ENCODE measurements at regions not wholly inside any gene's neighbourhood (a gene's known extent, or its start where the extent isn't known, plus 50 kb on each side); places are given as distances from the start of the nearest gene placed in this dataset.

- DNase-seq (ENCODE audit: low read depth in 2 of 2) = no peak
Observed at GRCh38 chr11:95717314-95717713, 72.3 kb downstream of the FAM76B start.

- DNase-seq (ENCODE audit: low read depth in 2 of 2) = no peak
Observed at GRCh38 chr11:95716266-95716665, 73.3 kb downstream of the FAM76B start.

DNA sequence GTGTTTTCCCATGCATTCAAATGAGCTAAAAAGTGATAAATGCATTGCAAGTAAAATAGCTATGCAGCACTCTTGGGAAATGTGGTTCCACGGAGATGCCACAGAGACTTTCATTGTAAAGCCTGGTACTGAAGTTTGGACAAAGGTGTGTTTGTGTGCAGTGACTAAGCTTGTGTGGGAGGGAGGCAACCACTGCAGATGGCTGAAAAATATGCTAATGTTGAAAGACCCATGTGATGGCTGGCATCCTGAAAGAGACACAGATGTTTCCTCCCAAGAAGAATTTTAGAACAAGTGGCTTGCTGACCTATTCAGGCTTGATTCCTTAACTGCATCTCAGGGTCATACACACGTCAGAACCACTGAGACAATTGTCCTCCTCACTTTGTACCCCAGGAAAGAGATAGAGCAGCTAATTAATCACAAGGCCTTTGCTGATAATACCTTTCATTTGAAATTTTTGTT lies 73.8 kb downstream of the FAM76B start:
- DNase-seq (ENCODE audit: low read depth in 2 of 2) = no peak

DNA sequence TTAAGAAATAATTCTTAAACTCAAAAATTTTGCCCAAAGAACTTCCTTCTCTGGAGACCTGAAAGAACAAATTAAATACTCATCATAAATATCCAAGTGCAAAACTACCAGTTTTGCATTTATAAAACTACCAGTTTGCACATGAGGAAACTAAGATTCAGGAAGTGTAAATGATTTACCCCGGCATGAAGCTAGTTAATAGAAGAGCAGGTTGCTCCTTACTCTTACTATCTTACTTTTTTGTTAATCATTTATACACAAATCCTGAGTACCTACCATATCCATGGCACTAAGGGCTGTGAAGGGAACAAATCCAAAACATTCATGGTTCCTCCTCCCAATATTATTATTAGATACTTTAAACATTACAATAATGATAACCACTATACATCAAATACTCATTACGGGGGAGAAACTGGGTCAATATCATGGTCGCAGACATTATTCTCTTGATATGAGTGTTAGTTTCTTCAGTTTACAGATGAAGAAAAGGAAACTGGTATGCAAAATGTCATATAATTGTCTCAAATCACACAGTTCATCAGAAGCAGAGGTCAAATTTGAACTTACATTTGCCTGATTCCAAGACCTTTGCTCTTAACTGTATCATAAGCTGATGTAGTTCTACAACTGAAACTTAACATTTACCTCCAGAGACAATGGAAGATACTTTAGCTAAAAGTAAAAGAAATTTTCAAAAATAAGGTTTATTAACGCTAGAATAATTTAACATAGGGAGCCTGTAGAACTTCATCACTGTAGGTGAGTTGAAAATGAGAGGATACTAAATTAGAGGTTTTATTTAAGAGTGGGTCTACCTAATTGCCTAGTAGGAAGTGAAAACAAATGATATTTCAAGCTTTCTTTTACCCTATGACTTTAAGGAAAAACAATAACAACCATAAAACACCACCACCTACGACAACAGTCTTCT lies 74.5 kb downstream of the FAM76B start:
- no peak for DNase-seq (ENCODE audit: low read depth in 2 of 2)

DNA sequence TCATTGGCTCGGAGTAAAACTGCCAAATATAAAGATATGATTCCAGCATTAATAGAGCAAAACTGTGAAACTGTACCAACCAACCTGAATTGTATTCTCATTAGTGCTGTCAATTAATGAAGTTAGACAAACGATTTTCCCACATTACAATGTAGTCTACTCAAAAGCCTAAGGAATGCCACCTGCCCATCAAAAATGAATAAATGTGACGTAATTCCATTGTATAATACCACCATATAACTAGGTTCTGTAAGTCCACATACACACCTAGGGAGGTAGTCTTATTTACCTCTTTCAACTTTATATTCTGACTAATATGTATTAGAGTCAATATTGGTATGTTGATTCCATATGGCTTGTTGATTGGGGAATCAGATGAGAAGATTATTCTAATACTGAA lies 76.2 kb downstream of the FAM76B start:
- no peak for DNase-seq (ENCODE audit: low read depth in 2 of 2)

DNA sequence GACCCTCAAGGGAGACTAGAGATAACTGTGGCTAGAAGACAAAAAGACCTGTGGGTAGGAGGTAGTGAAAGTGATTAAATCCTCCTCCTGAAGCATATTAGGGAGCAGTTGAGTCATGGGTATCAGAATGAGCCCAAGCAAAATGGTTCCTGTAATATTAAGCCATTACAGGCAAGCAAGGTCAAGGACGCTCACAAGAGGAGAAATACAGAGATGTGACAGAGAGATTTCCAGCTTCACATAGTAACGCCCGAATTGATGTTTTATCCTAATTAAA lies 77.7 kb downstream of the FAM76B start:
- no peak for DNase-seq (ENCODE audit: low read depth in 2 of 2)

DNA sequence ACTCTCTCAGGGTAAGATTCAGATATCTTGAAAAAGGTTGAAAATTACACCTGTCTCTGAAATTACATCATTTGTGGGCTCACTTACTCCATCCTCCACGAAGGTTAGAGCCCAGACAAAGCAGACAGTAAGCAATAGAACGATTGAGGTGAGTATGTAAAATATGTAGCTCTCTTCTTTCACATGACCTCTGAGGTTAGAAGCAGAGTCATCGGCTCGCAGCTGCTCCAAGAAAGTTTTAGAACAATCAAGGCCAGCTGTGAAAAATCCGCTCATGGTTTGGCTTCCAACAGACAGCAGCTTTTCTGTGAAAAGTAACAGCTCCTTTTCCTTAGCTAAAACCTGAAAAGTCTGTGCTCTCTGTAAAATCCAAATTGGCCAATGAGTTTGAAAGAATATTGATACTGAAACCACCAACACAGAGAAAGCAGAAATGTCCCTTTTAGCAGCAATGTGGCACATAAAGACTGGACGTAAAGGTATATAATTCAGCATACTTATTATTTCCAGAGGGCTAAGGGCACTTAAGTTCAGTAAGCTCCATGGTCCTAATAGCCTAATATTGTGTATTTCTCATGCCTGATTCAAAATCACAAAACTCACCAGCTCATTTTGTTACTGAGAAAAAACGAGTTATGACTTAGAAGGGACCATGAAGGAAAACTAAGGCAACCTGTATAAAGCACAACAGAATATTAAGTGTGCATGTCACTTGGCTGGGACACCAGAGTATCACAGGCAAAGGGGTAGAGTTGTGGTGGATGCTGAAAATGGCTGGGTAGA lies 78.2 kb downstream of the FAM76B start:
- no peak for DNase-seq (ENCODE audit: low read depth in 2 of 2)

DNA sequence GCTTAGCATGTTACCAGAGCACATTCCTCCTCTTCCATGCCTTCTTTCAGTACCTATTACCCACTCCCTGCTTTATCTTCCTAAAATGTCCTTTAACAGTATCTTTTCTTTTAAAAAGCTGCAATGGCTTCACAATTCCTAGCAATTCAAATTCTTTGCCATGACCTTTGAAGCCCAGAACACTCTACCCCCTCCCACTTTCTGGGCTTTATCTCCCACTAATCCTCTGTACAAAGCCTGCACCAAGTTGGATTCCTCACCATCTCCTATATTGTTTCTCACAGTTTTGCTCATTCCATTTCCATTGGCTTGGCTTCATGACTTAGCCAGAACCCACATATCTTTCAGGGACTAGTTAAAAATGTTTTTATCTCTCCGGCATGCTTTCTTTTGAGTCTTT lies 80.9 kb downstream of the FAM76B start:
- no peak for DNase-seq (ENCODE audit: low read depth in 2 of 2)

GRCh38 chr11:95706974-95707387 lies 82.6 kb downstream of the FAM76B start:
- DNase-seq (ENCODE audit: low read depth in 2 of 2) = no peak

- peak; percentile 65 to 76 for DNase-seq (ENCODE audit: low read depth in 2 of 2)
Observed at GRCh38 chr11:95705485-95706124, 84.0 kb downstream of the FAM76B start.

DNA sequence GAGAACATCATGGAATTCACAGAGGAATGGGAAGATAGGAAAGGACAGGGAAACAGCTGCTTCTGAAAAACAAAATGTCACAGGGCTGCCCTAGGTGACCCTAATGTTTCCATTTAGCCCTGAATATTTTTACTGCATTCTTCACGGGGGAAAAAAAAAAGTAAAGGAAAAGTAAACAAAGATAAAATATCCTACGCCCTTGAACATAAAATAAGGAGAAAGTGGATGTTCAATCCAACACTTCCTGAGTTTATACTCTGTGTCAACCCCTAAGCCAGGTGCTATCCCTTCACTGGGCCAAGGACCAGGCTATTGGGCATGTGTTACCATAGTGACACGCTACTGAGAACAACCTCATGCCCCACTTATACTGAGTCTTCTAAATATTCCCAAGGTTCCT lies 84.7 kb downstream of the FAM76B start:
- no peak for DNase-seq (ENCODE audit: low read depth in 2 of 2)

DNA sequence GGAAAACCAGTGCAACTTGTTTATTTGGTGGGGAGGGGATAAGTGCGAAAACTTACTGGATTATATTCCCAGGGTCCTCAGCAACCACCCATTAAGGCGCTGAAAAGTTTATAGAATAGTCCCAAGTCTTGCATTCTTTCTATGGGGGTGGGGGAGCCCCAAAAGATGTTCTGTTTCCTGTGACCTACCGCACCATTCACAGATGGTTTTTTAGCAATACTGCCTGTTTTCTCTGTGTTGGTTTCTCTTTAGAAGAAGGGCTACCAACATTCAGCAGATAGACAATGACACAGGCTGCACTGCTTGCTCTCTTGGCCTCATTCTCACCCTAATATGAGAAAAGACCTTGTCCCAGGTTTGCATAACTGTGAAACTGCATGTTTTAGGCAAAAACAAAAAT lies 86.5 kb downstream of the FAM76B start:
- no peak for DNase-seq (ENCODE audit: low read depth in 2 of 2)

GRCh38 chr11:95702526-95702925 lies 87.1 kb downstream of the FAM76B start:
- DNase-seq (ENCODE audit: low read depth in 2 of 2) = no peak

DNA sequence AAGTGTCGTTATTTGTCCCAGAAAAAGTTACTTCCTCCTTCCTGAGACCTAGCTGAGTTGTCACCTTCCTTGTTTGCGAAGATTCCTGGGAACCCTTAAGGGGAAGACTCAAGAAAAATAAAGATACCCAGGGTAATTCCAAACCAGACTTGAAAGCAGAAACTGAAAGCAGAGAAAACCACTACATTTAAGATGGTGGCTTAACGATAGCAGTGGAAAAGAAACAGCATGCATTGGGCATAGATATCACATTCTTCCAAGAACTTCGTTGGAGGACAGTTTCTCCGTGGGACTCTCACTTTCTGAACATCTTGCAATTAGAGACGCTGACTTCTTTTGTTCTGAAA lies 89.1 kb downstream of the FAM76B start:
- DNase-seq (ENCODE audit: low read depth in 2 of 2) = no peak

- DNase-seq (ENCODE audit: low read depth in 2 of 2) = no peak
Observed at GRCh38 chr11:95699631-95700470, 89.7 kb downstream of the FAM76B start.

DNA sequence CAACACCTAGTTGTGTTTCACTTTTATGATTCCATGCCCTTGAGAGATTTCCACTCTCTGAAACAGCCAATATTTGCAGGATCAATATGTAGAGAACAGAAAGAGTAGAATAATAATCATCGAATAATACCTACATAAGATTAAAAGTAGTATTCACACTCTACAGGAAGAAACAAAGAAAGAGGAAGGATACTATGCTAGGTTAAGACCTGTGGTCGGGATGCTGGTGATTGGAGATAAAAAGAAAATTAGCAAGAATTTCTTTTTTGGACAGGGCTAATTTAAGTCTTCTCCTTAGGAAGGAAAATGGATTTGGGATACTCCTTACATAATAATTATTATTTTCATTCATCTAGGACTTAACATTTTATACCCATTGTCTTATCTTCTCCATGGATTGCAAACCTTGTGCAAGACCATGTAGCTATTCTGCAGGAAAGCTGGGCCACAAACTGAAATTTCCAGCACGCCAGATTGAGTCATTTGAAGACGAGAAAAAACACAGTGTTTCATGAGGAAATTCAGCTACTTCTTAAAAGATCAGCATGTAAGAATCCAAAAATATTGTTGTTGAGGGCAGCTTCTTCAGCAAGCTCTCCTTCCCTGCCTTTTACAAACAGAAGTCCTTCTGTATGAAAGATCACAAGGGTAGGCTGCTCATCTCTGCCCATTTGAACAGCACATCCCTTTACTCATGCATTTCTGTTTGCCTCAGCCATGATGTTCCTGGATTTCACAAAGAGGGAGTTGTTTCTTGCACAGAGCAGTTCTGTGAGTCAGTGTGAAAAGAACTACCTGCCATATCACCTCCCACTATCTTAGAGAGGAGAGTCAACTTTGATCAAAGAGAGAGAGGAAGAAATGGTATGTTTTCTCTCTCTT lies 90.7 kb downstream of the FAM76B start:
- DNase-seq (ENCODE audit: low read depth in 2 of 2) = no peak

GRCh38 chr11:95697614-95698408 lies 91.8 kb downstream of the FAM76B start:
- DNase-seq (ENCODE audit: low read depth in 2 of 2) = no peak

DNA sequence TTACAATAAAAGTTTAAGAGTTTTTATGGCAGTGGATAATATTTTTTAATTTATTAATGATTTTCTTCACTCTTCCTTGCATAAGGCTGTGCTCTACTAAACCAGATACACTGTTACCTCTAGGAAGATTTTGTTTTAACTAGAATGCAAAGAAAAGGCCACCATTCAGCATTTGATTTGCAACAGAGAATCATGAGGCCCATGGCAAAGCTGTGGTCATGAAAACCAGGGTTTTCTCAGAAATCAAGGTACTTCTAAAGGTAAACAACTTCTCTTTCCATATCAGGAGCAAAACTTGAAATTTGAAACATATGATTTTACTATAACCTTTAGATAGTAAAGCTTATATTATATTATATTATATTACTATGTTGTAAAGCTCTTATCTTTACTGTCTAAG lies 94.4 kb downstream of the FAM76B start:
- no peak for DNase-seq (ENCODE audit: low read depth in 2 of 2)

- no peak for DNase-seq (ENCODE audit: low read depth in 2 of 2)
Observed at GRCh38 chr11:95693298-95693697, 96.3 kb downstream of the FAM76B start.

Measured in stimulated activated CD8-positive, alpha-beta memory T cell treated with anti-CD3 and anti-CD28 coated beads, Interleukin-2, amount 100 ng/mL, for 1 hour (primary cell).